Parathyroid adenoma (tissue), 2 donors: ENCODE measurements at regions not wholly inside any gene's neighbourhood (a gene's known extent, or its start where the extent isn't known, plus 50 kb on each side); places are given as distances from the start of the nearest gene placed in this dataset.

Source experiments
- H2AFZ ChIP-seq: fragments of 300-600 bp; sonication (generic); one replicate; pipeline ENCODE4 v1.7.0; 2017; ENCODE audit warnings: antibody characterized with exemption, mild to moderate bottlenecking
- H3K27ac ChIP-seq: fragments of 300-600 bp; sonication (generic); one replicate; pipeline ENCODE4 v1.7.0; 2017
- H3K27me3 ChIP-seq: fragments of 300-600 bp; sonication (generic); one replicate; pipeline ENCODE4 v1.7.0; 2017; ENCODE audit warnings: low read length; ENCODE audit not compliant: control insufficient read depth, insufficient read depth
- H3K36me3 ChIP-seq: fragments of 300-600 bp; sonication (generic); one replicate; pipeline ENCODE4 v1.7.0; 2017; ENCODE audit warnings: low read length; ENCODE audit not compliant: control insufficient read depth, insufficient read depth
- H3K4me1 ChIP-seq: fragments of 300-600 bp; sonication (generic); one replicate; pipeline ENCODE4 v1.7.0; 2017; ENCODE audit warnings: control low read depth
- H3K4me2 ChIP-seq: fragments of 300-600 bp; sonication (generic); one replicate; pipeline ENCODE4 v1.7.0; 2017; ENCODE audit warnings: low read length
- H3K4me3 ChIP-seq: fragments of 300-600 bp; sonication (generic); one replicate; pipeline ENCODE4 v1.7.0; 2017; ENCODE audit warnings: low read depth, low read length
- H3K79me2 ChIP-seq: fragments of 300-600 bp; sonication (generic); one replicate; pipeline ENCODE4 v1.7.0; 2017; ENCODE audit warnings: control low read depth
- H3K9ac ChIP-seq: fragments of 300-600 bp; sonication (generic); one replicate; pipeline ENCODE4 v1.7.0; 2017; ENCODE audit warnings: mild to moderate bottlenecking
- H3K9me3 ChIP-seq: fragments of 300-600 bp; sonication (generic); one replicate; pipeline ENCODE4 v1.7.0; 2017; ENCODE audit warnings: low read length; ENCODE audit not compliant: control insufficient read depth
- TF ChIP-seq, protein P1 (sequence below): fragments of 300-600 bp; sonication (generic); IDR thresholded peaks from one replicate; pipeline ENCODE4 v1.7.0; 2017; ENCODE audit warnings: antibody characterized with exemption, mild to moderate bottlenecking
- donor health status: primary hyperparathyroidism.

DNA sequence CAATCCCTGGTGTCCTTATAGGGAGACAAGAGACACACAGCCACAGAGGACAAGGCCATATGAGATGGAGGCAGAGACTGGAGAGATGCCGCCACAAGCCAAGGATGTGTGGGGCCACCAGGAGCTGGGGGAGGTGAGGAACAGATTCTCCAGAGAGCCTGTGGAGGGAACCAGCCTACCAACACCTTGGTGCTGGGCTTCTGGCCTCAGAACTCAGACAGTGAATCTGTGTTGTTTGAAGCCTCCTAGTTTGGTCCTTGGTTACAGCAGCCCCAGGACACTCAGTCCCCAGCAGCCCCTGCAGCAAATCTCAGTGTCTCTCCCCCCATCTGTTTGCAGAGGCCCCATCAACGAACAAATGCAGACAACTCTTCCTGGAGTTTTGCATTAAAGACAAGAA, 73.2 kb upstream of the BHLHE23 start:
- Histone ChIP-seq H3K9ac (no peak overlapping the region), H3K4me3 (no peak overlapping the region), H2AFZ (no peak overlapping the region), H3K79me2 (no peaks in the 10 kb centered on the region), H3K27ac (no peak overlapping the region), H3K9me3 (no peaks in the 10 kb centered on the region), H3K4me2 (no peak overlapping the region), H3K4me1 (no peaks in the 10 kb centered on the region), H3K36me3 (no peaks in the 10 kb centered on the region), H3K27me3 (no peaks in the 10 kb centered on the region)
- TF ChIP-seq, protein P1, sequence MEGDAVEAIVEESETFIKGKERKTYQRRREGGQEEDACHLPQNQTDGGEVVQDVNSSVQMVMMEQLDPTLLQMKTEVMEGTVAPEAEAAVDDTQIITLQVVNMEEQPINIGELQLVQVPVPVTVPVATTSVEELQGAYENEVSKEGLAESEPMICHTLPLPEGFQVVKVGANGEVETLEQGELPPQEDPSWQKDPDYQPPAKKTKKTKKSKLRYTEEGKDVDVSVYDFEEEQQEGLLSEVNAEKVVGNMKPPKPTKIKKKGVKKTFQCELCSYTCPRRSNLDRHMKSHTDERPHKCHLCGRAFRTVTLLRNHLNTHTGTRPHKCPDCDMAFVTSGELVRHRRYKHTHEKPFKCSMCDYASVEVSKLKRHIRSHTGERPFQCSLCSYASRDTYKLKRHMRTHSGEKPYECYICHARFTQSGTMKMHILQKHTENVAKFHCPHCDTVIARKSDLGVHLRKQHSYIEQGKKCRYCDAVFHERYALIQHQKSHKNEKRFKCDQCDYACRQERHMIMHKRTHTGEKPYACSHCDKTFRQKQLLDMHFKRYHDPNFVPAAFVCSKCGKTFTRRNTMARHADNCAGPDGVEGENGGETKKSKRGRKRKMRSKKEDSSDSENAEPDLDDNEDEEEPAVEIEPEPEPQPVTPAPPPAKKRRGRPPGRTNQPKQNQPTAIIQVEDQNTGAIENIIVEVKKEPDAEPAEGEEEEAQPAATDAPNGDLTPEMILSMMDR, result no peak

DNA sequence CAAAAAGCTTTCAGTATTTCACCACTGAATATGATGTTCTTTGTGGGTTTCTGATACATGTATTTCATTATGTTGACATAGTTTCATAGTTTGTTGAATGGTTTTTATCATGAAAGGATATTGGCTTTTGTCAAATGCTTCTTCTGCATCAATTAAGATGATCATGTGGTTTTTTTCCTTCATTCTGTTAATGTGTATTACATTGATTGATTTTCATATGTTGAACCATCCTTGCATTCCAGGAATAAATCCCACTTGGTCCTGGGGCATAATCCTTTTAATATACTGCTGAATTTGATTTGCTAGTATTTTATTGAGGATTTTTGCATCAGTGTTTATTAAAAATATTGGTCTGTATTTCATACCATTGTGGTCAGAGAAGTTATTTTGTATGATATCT, 70.9 kb upstream of the BHLHE23 start:
- H3K4me3 ChIP-seq, result no peak overlapping the region
- H2AFZ ChIP-seq, result no peak overlapping the region
- H3K79me2 ChIP-seq, result no peaks in the 10 kb centered on the region
- H3K36me3 ChIP-seq, result no peaks in the 10 kb centered on the region
- H3K4me1 ChIP-seq, result no peaks in the 10 kb centered on the region
- no peak overlapping the region for H3K4me2 ChIP-seq
- no peak overlapping the region for H3K27ac ChIP-seq
- no peaks in the 10 kb centered on the region for H3K9me3 ChIP-seq
- TF ChIP-seq, protein P1, result no peak
- no peak overlapping the region for H3K9ac ChIP-seq
- no peaks in the 10 kb centered on the region for H3K27me3 ChIP-seq

DNA sequence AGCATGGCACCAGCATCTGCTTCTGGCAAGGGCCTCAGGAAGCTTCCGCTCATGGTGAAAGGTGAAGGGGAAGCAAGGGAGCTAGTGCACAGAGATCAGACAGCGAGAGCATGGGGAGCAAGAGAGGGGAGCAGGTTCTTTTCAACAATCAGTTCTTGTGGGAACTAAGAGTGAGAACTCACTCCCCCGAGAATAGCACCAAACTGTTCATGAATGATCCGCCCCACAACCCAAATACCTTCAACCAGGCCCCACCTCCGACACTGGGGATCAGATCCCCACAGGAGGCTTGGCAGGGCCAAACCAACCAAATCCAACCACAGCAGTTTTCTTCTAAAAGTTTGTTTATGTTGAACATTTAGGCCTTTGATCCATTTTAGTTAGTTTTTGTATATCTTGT, 69.7 kb upstream of the BHLHE23 start:
- peaks cover under 1% of the 10 kb centered on the region for H3K27me3 ChIP-seq
- H3K4me3 ChIP-seq, result no peak overlapping the region

DNA sequence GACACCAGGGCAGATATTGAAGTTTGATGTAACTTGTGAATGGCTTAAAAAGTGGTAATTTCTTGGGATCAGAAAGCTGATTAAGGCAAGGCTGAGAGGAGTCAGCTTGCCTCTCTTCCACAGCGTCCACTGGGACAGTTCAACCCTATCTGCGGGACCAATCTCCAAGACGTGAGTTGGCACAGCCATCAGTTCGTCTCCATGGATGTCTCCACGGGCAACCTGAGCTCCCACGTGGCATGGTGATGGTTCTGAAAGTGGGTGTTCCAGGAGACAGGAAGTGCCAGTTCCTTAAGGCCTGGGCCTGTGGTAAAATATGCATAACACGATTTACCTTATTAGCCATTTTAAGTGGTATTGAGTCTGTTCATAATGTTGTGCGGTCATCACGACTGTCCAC, 67.9 kb upstream of the BHLHE23 start:
- peaks cover 9% of the 10 kb centered on the region for H3K27me3 ChIP-seq
- H3K36me3 ChIP-seq, result no peaks in the 10 kb centered on the region
- H3K79me2 ChIP-seq, result no peaks in the 10 kb centered on the region
- H3K4me3 ChIP-seq, result no peak overlapping the region
- no peak overlapping the region for H3K4me2 ChIP-seq
- no peaks in the 10 kb centered on the region for H3K9me3 ChIP-seq
- no peak overlapping the region for H2AFZ ChIP-seq
- no peak overlapping the region for H3K9ac ChIP-seq
- no peak overlapping the region for H3K27ac ChIP-seq
- TF ChIP-seq, protein P1, result no peak
- peaks cover 8% of the 10 kb centered on the region for H3K4me1 ChIP-seq

More for the DNA sequence above, 69.7 kb upstream of the BHLHE23 start:
- Histone ChIP-seq H3K9me3 (no peaks in the 10 kb centered on the region), H3K4me2 (no peak overlapping the region), H3K79me2 (no peaks in the 10 kb centered on the region), H3K27ac (no peak overlapping the region), H3K4me1 (no peaks in the 10 kb centered on the region), H3K36me3 (no peaks in the 10 kb centered on the region), H2AFZ (no peak overlapping the region), H3K9ac (no peak overlapping the region)
- TF ChIP-seq, protein P1, result no peak

DNA sequence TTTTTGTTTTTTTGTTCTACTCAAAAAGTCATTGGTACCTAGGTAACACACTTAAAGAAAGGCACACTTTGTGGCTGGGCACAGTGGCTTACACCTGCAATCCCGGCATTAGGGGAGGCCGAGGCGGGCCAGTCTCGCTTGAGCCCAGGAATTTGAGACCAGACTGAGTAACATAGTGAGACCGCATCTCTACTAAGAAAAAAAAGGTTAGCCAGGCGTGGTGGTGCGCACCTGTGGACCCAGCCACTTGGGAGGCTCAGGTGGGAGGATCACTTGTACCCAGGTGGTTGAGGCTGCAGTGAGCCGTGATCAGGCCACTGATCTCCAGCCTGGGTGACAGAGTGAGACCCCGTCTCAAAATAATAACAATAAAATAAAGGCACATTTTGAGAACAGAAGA, 67.4 kb upstream of the BHLHE23 start:
- H3K9ac ChIP-seq, result no peak overlapping the region
- H3K4me2 ChIP-seq, result no peak overlapping the region

More for the DNA sequence above, 67.4 kb upstream of the BHLHE23 start:
- Histone ChIP-seq H3K4me3 (no peak overlapping the region), H3K36me3 (no peaks in the 10 kb centered on the region), H2AFZ (no peak overlapping the region), H3K9me3 (no peaks in the 10 kb centered on the region), H3K79me2 (no peaks in the 10 kb centered on the region), H3K27ac (no peak overlapping the region), H3K4me1 (peaks cover 12% of the 10 kb centered on the region), H3K27me3 (peaks cover 9% of the 10 kb centered on the region)
- TF ChIP-seq, protein P1, result no peak
